CD4-positive, alpha-beta T cell treated with Interleukin-4 for 1 hour (primary cell): ENCODE measurements at regions not wholly inside any gene's neighbourhood (a gene's known extent, or its start where the extent isn't known, plus 50 kb on each side); places are given as distances from the start of the nearest gene placed in this dataset.
"Not testable (repeated sequence)": the region's sequence is repeated elsewhere in the genome, so short reads cannot be mapped to it uniquely, and the experiment has no call there.

Experiments
- DNase-seq, 2 donors: peaks; one replicate each; pipeline ENCODE4 v3.0.0-alpha.2; 2020 to 2022

GRCh38 chr16:17780181-17780580, 309.4 kb upstream of the XYLT1 start:
- DNase-seq = no peak

GRCh38 chr16:17777408-17777863, 306.7 kb upstream of the XYLT1 start:
- no peak for DNase-seq

- no peak for DNase-seq
These were observed 306.1 kb upstream of the XYLT1 start for GRCh38 chr16:17776888-17777287.

- no peak for DNase-seq
These were observed 305.7 kb upstream of the XYLT1 start for GRCh38 chr16:17776465-17776864.

- no peak for DNase-seq
These were observed 304.3 kb upstream of the XYLT1 start for GRCh38 chr16:17775061-17775460.

- no peak for DNase-seq
These were observed 302.9 kb upstream of the XYLT1 start for GRCh38 chr16:17773698-17774101.

GRCh38 chr16:17770104-17770503, 299.3 kb upstream of the XYLT1 start:
- DNase-seq = no peak

GRCh38 chr16:17769065-17769464, 298.3 kb upstream of the XYLT1 start:
- no peak for DNase-seq

GRCh38 chr16:17768257-17768656, 297.5 kb upstream of the XYLT1 start:
- DNase-seq = no peak

- DNase-seq = no peak
These were observed 295.3 kb upstream of the XYLT1 start for GRCh38 chr16:17766012-17766411.

- DNase-seq = no peak
These were observed 289.0 kb upstream of the XYLT1 start for GRCh38 chr16:17759451-17760390.

GRCh38 chr16:17757808-17758207, 287.0 kb upstream of the XYLT1 start:
- no peak for DNase-seq

GRCh38 chr16:17755158-17755557, 284.4 kb upstream of the XYLT1 start:
- no peak for DNase-seq

- no peak for DNase-seq
These were observed 282.7 kb upstream of the XYLT1 start for GRCh38 chr16:17753434-17753833.

- no peak for DNase-seq
These were observed 278.9 kb upstream of the XYLT1 start for GRCh38 chr16:17749706-17750105.

- DNase-seq = no peak
These were observed 277.4 kb upstream of the XYLT1 start for GRCh38 chr16:17748044-17748719.

GRCh38 chr16:17747081-17747756, 276.5 kb upstream of the XYLT1 start:
- DNase-seq = no peak

GRCh38 chr16:17744921-17745572, 274.3 kb upstream of the XYLT1 start:
- DNase-seq = no peak

- DNase-seq = no peak
These were observed 272.8 kb upstream of the XYLT1 start for GRCh38 chr16:17743578-17743977.

GRCh38 chr16:17743158-17743557, 272.4 kb upstream of the XYLT1 start:
- no peak for DNase-seq

- DNase-seq = not testable (repeated sequence)
These were observed 264.3 kb upstream of the XYLT1 start for GRCh38 chr16:17735099-17735498.

- no peak for DNase-seq
These were observed 259.1 kb upstream of the XYLT1 start for GRCh38 chr16:17729820-17730219.

- DNase-seq = no peak
These were observed 257.4 kb upstream of the XYLT1 start for GRCh38 chr16:17728196-17728595.
